Keratinocyte (primary cell): ENCODE measurements at regions not wholly inside any gene's neighbourhood (a gene's known extent, or its start where the extent isn't known, plus 50 kb on each side); places are given as distances from the start of the nearest gene placed in this dataset.

Experiments
- DNase-seq: peaks from one replicate; pipeline ENCODE4 v3.0.0-alpha.2; 2011; ENCODE audit warnings: low read depth, missing footprints, low spot score
- FAIRE-seq: peaks from 2 replicates; lab custom pipeline; 2011; peaks lifted over from hg19 to GRCh38; lab: Jason Lieb, UNC
- H2AFZ ChIP-seq: 2 replicates; pipeline ENCODE4 v1.6.0; 2012; ENCODE audit warnings: low read length, control low read depth, inconsistent platforms; ENCODE audit not compliant: control insufficient read depth
- H3K27ac ChIP-seq: 2 replicates; pipeline ENCODE4 v1.5.1; 2011; ENCODE audit warnings: low read length; ENCODE audit not compliant: control insufficient read depth, insufficient read depth
- H3K27me3 ChIP-seq: 3 replicates; pipeline ENCODE4 v1.6.0; 2011; ENCODE audit warnings: low read length; ENCODE audit not compliant: control insufficient read depth, insufficient read depth; ENCODE audit errors: extremely low read depth
- H3K36me3 ChIP-seq, 2 experiments: 2 replicates in 1 of 2; 3 replicates in 1 of 2; pipeline ENCODE4 v1.5.1; 2011; ENCODE audit warnings: low read length in 2 of 2, mild to moderate bottlenecking in 1 of 2; ENCODE audit not compliant: control insufficient read depth in 2 of 2, insufficient read depth in 2 of 2; ENCODE audit errors: extremely low read depth in 1 of 2
- H3K4me1 ChIP-seq: 3 replicates; pipeline ENCODE4 v1.5.1; 2011; ENCODE audit warnings: low read length; ENCODE audit not compliant: control insufficient read depth, insufficient read depth; ENCODE audit errors: extremely low read depth
- H3K4me2 ChIP-seq: 3 replicates; pipeline ENCODE4 v1.6.0; 2011; ENCODE audit warnings: low read depth, low read length; ENCODE audit not compliant: control insufficient read depth, insufficient read depth; ENCODE audit errors: extremely low read depth
- H3K4me3 ChIP-seq, 3 experiments: fragments of 200-600 bp in 1 of 3; sonication (generic) in 1 of 3; 2 replicates in 2 of 3; 3 replicates in 1 of 3; pipeline ENCODE4 v1.5.1; 2011 to 2016; ENCODE audit warnings: low read length in 3 of 3, mild to moderate bottlenecking in 3 of 3, control low read depth in 2 of 3, inconsistent platforms in 1 of 3, low read depth in 1 of 3, mixed read lengths in 1 of 3, mixed run types in 1 of 3, moderate library complexity in 1 of 3; ENCODE audit not compliant: control insufficient read depth in 2 of 3, insufficient read depth in 2 of 3; ENCODE audit errors: extremely low read depth in 1 of 3
- H3K79me2 ChIP-seq: 2 replicates; pipeline ENCODE4 v1.6.0; 2012; ENCODE audit warnings: low read length; ENCODE audit not compliant: control insufficient read depth, insufficient read depth
- H3K9ac ChIP-seq: 3 replicates; pipeline ENCODE4 v1.6.0; 2011; ENCODE audit warnings: low read length; ENCODE audit not compliant: control insufficient read depth, insufficient read depth; ENCODE audit errors: extremely low read depth
- H3K9me1 ChIP-seq: 3 replicates; pipeline ENCODE4 v1.6.0; 2011; ENCODE audit warnings: low read length; ENCODE audit not compliant: control insufficient read depth, insufficient read depth; ENCODE audit errors: extremely low read depth
- H3K9me3 ChIP-seq: 2 replicates; pipeline ENCODE4 v1.5.1; 2012; ENCODE audit warnings: low read depth, low read length; ENCODE audit not compliant: control insufficient read depth
- H4K20me1 ChIP-seq: 3 replicates; pipeline ENCODE4 v1.6.0; 2011; ENCODE audit warnings: low read length; ENCODE audit not compliant: control insufficient read depth, insufficient read depth; ENCODE audit errors: extremely low read depth
- EZH2 ChIP-seq: IDR thresholded peaks from one replicate; pipeline ENCODE4 v1.6.1; 2012; ENCODE audit warnings: inconsistent platforms, mild to moderate bottlenecking, low read length, moderate library complexity
- dilution Hi-C: fragments of 300-500 bp; cut with MboI; formaldehyde crosslinking; loops from one replicate; pipeline ENCODE4 v1.7.0; 2020; ENCODE audit warnings: low sequenced_read_pairs; ENCODE audit not compliant: extremely low pct_ligation_motif_present
- TF ChIP-seq, protein P1 (sequence below), 3 experiments: IDR thresholded peaks in 1 of 3; conservative IDR thresholded peaks in 1 of 3; optimal IDR thresholded peaks in 1 of 3; 2 replicates in 2 of 3; 3 replicates in 1 of 3; pipeline versions ENCODE3 to v1.5.1; 2011; ENCODE audit warnings: low read length in 3 of 3, mild to moderate bottlenecking in 3 of 3, moderate library complexity in 2 of 3, control low read depth in 1 of 3, inconsistent platforms in 1 of 3; ENCODE audit not compliant: insufficient read depth in 2 of 3; ENCODE audit errors: extremely low read depth in 1 of 3

GRCh38 chr1:229037806-229038405 is 233.0 kb upstream of the RAB4A start:
- Histone ChIP-seq H3K4me2 (peak overlapping the region; percentile 0), H3K27me3 (peaks cover 7% of the 10 kb centered on the region), H3K9me1 (no peaks in the 10 kb centered on the region), H3K9ac (no peak overlapping the region), H4K20me1 (no peaks in the 10 kb centered on the region), H3K36me3 (no peaks in the 10 kb centered on the region), H3K4me3 (no peak overlapping the region), H3K9me3 (no peaks in the 10 kb centered on the region), H3K79me2 (no peaks in the 10 kb centered on the region), H3K27ac (no peak overlapping the region), H2AFZ (peak overlapping the region; percentile 8), H3K4me1 (peaks cover 9% of the 10 kb centered on the region)
- TF ChIP-seq, protein P1, sequence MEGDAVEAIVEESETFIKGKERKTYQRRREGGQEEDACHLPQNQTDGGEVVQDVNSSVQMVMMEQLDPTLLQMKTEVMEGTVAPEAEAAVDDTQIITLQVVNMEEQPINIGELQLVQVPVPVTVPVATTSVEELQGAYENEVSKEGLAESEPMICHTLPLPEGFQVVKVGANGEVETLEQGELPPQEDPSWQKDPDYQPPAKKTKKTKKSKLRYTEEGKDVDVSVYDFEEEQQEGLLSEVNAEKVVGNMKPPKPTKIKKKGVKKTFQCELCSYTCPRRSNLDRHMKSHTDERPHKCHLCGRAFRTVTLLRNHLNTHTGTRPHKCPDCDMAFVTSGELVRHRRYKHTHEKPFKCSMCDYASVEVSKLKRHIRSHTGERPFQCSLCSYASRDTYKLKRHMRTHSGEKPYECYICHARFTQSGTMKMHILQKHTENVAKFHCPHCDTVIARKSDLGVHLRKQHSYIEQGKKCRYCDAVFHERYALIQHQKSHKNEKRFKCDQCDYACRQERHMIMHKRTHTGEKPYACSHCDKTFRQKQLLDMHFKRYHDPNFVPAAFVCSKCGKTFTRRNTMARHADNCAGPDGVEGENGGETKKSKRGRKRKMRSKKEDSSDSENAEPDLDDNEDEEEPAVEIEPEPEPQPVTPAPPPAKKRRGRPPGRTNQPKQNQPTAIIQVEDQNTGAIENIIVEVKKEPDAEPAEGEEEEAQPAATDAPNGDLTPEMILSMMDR (optimal IDR thresholded peaks at IDR 0.05 in 1 of 3, IDR thresholded peaks at IDR 0.05 in 1 of 3, conservative IDR thresholded peaks at IDR 0.05 in 1 of 3; ENCODE audit: extremely low read depth in 1 of 3, insufficient read depth in 2 of 3, low read length in 3 of 3): no peak
- TF ChIP-seq EZH2: no peak
- peak; percentile 21 for DNase-seq
- FAIRE-seq: peak; percentile 20
- dilution Hi-C loops: no loop called here

DNA sequence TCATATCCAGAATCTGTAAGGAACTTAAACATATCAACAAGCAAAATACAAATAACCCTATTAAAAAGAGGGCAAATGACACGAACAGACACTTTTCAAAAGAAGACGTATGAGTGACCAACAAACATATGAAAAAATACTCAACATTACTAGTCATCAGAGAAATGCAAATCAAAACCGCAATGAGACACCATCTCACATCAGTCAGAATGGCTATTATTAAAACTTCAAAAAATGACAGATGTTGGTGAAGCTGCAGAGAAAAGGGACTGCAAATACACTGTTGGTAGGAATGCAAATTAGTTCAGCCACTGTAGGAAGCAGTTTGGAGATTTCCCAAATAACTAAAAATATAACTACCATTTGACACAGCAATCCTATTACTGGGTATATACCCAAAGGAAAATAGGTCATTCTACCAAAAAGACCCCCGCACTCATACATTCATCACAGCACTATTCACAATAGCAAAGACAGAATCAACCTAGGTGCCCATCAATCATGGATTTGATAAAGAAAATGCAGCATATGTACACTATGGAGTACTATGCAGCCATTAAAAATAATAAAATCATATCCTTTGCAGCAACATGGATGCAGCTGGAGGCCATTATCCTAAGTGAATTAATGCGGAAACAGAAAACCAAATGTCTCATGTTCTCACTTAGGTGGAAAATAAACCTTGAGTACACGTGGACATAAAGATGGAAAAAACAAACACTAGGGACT is 230.1 kb upstream of the RAB4A start:
- Histone ChIP-seq H3K4me1 (peaks cover 9% of the 10 kb centered on the region), H3K4me3 (no peak overlapping the region), H3K27ac (no peak overlapping the region), H3K9ac (no peak overlapping the region), H3K9me1 (no peaks in the 10 kb centered on the region), H3K36me3 (no peaks in the 10 kb centered on the region), H3K79me2 (no peaks in the 10 kb centered on the region), H2AFZ (no peak overlapping the region), H3K9me3 (no peaks in the 10 kb centered on the region), H3K4me2 (no peak overlapping the region), H3K27me3 (peaks cover 7% of the 10 kb centered on the region), H4K20me1 (no peaks in the 10 kb centered on the region)
- dilution Hi-C loops: no loop called here
- TF ChIP-seq, protein P1 (optimal IDR thresholded peaks at IDR 0.05 in 1 of 3, IDR thresholded peaks at IDR 0.05 in 1 of 3, conservative IDR thresholded peaks at IDR 0.05 in 1 of 3; ENCODE audit: extremely low read depth in 1 of 3, insufficient read depth in 2 of 3, low read length in 3 of 3): no peak
- TF ChIP-seq EZH2: no peak
- FAIRE-seq (no peak), DNase-seq (no peak)
